Stimulated activated CD4-positive, alpha-beta T cell treated with anti-CD3 and anti-CD28 coated beads, Interleukin-4, amount 100 ng/mL, for 48 hours (primary cell): ENCODE measurements at regions not wholly inside any gene's neighbourhood (a gene's known extent, or its start where the extent isn't known, plus 50 kb on each side); places are given as distances from the start of the nearest gene placed in this dataset.
"Not testable (repeated sequence)": the region's sequence is repeated elsewhere in the genome, so short reads cannot be mapped to it uniquely, and the experiment has no call there.

Source experiments
- DNase-seq, 2 donors: peaks; one replicate each; pipeline ENCODE4 v3.0.0-alpha.2; 2020; ENCODE audit warnings: low read depth in 2 of 2

GRCh38 chr3:182342252-182342651 lies 451.1 kb upstream of the ATP11B start:
- DNase-seq: no peak

- not testable (repeated sequence) for DNase-seq
These were observed 449.3 kb upstream of the ATP11B start for GRCh38 chr3:182344026-182344425.

- DNase-seq: no peak
These were observed 444.3 kb upstream of the ATP11B start for GRCh38 chr3:182349051-182349450.

GRCh38 chr3:182349951-182350517 lies 443.3 kb upstream of the ATP11B start:
- DNase-seq: no peak

GRCh38 chr3:182357928-182358327 lies 435.4 kb upstream of the ATP11B start:
- no peak for DNase-seq

- no peak for DNase-seq
These were observed 429.0 kb upstream of the ATP11B start for GRCh38 chr3:182364323-182364722.

GRCh38 chr3:182364723-182365650 lies 428.3 kb upstream of the ATP11B start:
- DNase-seq: no peak

GRCh38 chr3:182366746-182367145 lies 426.6 kb upstream of the ATP11B start:
- DNase-seq: no peak

- no peak for DNase-seq
These were observed 423.4 kb upstream of the ATP11B start for GRCh38 chr3:182369861-182370260.

- no peak for DNase-seq
These were observed 422.4 kb upstream of the ATP11B start for GRCh38 chr3:182370949-182371348.

GRCh38 chr3:182375916-182376315 lies 417.4 kb upstream of the ATP11B start:
- no peak for DNase-seq

- no peak for DNase-seq
These were observed 411.0 kb upstream of the ATP11B start for GRCh38 chr3:182382112-182382857.

GRCh38 chr3:182384221-182384620 lies 409.1 kb upstream of the ATP11B start:
- no peak for DNase-seq

- no peak for DNase-seq
These were observed 407.9 kb upstream of the ATP11B start for GRCh38 chr3:182385356-182385755.

GRCh38 chr3:182388506-182388905 lies 404.8 kb upstream of the ATP11B start:
- DNase-seq: no peak

GRCh38 chr3:182389071-182389815 lies 404.1 kb upstream of the ATP11B start:
- DNase-seq: no peak

GRCh38 chr3:182390421-182390820 lies 402.9 kb upstream of the ATP11B start:
- DNase-seq: no peak

- no peak for DNase-seq
These were observed 400.9 kb upstream of the ATP11B start for GRCh38 chr3:182392182-182392937.

GRCh38 chr3:182393151-182393550 lies 400.2 kb upstream of the ATP11B start:
- DNase-seq: no peak

- DNase-seq: no peak
These were observed 399.4 kb upstream of the ATP11B start for GRCh38 chr3:182393830-182394367.

GRCh38 chr3:182397164-182397563 lies 396.1 kb upstream of the ATP11B start:
- no peak for DNase-seq
